HepG2 (cell line): ENCODE measurements at regions not wholly inside any gene's neighbourhood (a gene's known extent, or its start where the extent isn't known, plus 50 kb on each side); places are given as distances from the start of the nearest gene placed in this dataset.

Experiments used
- BHLHE40 ChIP-seq: IDR thresholded peaks from 2 replicates; pipeline ENCODE4 v1.6.1; 2011; ENCODE audit warnings: low read length, improper control_type of control experiment
- CHCHD3 ChIP-seq: sonication (generic); formaldehyde crosslinking; IDR thresholded peaks from 2 replicates; pipeline ENCODE4 v1.8.0; 2022; ENCODE audit warnings: mild to moderate bottlenecking, missing genetic modification reagents, moderate library complexity
- MAFK ChIP-seq, 2 experiments: IDR thresholded peaks in 1 of 2; conservative IDR thresholded peaks in 1 of 2; 2 replicates each; pipeline ENCODE4 v1.6.1; 2011; ENCODE audit warnings: improper control_type of control experiment in 2 of 2, low read length in 2 of 2
- NFIC ChIP-seq: IDR thresholded peaks from 2 replicates; pipeline ENCODE4 v1.6.1; 2012; ENCODE audit warnings: mild to moderate bottlenecking, low read length, inconsistent platforms
- ZNF577 ChIP-seq: sonication (generic); formaldehyde crosslinking; IDR thresholded peaks from 2 replicates; pipeline ENCODE4 v1.4.0; 2020; ENCODE audit warnings: mild to moderate bottlenecking, low read depth, missing genetic modification reagents, borderline replicate concordance
- ZNF616 ChIP-seq: sonication (generic); formaldehyde crosslinking; IDR thresholded peaks from 2 replicates; pipeline ENCODE4 v1.5.0; 2020; ENCODE audit warnings: low read depth, mild to moderate bottlenecking, missing genetic modification reagents
- TF ChIP-seq, protein P1 (sequence below), 2 experiments: sonication (generic) in 1 of 2; formaldehyde crosslinking in 1 of 2; IDR thresholded peaks; 2 replicates each; pipeline versions ENCODE4 v1.5.1 to v1.6.1; 2011 to 2020; ENCODE audit warnings: borderline replicate concordance in 1 of 2, low read depth in 1 of 2, low read length in 1 of 2, mild to moderate bottlenecking in 1 of 2, missing genetic modification reagents in 1 of 2, moderate library complexity in 1 of 2
- TF ChIP-seq, protein P2 (sequence below): sonication (generic); formaldehyde crosslinking; IDR thresholded peaks from 2 replicates; pipeline ENCODE4 v1.8.1; 2023; ENCODE audit warnings: mild to moderate bottlenecking, moderate library complexity, missing genetic modification reagents

DNA sequence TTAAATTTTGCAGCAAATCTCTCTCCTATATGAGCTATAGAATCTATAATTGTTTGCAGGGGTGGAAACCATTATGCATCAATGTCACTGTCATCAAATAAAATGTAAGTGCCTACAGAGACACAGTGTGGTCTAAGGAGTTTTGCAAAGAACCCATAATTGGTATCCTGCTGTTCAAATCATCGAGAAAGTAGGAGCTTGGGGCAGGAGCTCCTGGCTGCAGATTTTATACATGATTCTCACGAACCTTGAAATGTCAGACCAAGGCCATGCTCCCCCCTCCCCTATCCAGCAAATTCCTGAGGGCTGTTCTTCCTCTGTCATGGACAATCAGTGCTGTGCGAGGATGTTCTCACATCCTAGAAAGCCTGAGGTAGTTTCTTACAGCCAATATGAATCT lies 119.5 kb upstream of the CYRIA start:
- TF ChIP-seq CHCHD3 (CRISPR knock-in tag): no peak
- TF ChIP-seq MAFK (conservative IDR thresholded peaks at IDR 0.05 in 1 of 2, IDR thresholded peaks at IDR 0.05 in 1 of 2; ENCODE audit: low read length in 2 of 2): no peak
- no peak for TF ChIP-seq ZNF616
- TF ChIP-seq NFIC: no peak
- no peak for TF ChIP-seq ZNF577
- TF ChIP-seq BHLHE40: no peak
- TF ChIP-seq, protein P1, sequence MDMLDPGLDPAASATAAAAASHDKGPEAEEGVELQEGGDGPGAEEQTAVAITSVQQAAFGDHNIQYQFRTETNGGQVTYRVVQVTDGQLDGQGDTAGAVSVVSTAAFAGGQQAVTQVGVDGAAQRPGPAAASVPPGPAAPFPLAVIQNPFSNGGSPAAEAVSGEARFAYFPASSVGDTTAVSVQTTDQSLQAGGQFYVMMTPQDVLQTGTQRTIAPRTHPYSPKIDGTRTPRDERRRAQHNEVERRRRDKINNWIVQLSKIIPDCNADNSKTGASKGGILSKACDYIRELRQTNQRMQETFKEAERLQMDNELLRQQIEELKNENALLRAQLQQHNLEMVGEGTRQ (IDR thresholded peaks at IDR 0.05; ENCODE audit: low read depth, low read length): no peak
- TF ChIP-seq, protein P1 (CRISPR knock-in tag; IDR thresholded peaks at IDR 0.05; ENCODE audit: borderline replicate concordance): no peak
- TF ChIP-seq, protein P2, sequence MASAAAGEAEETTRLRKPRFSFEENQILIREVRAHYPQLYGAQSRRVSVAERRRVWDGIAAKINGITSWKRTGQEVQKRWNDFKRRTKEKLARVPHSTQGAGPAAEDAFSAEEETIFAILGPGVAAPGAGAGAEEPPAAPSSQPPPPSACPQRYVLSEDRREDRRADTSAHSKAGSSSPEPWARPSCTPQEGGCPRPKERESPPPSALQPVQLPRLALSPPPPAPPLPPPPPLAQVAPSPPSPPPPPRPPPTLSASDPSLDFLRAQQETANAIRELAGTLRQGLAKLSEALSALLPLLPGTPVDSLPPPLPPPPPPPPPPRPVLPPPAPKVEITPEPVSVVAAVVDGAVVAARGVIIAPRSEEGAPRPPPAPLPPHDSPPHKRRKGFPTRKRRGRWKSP: no peak
